ENCODE measurements at regions not wholly inside any gene's neighbourhood (a gene's known extent, or its start where the extent isn't known, plus 50 kb on each side); places are given as distances from the start of the nearest gene placed in this dataset.

- TF ChIP-seq, protein P1, sequence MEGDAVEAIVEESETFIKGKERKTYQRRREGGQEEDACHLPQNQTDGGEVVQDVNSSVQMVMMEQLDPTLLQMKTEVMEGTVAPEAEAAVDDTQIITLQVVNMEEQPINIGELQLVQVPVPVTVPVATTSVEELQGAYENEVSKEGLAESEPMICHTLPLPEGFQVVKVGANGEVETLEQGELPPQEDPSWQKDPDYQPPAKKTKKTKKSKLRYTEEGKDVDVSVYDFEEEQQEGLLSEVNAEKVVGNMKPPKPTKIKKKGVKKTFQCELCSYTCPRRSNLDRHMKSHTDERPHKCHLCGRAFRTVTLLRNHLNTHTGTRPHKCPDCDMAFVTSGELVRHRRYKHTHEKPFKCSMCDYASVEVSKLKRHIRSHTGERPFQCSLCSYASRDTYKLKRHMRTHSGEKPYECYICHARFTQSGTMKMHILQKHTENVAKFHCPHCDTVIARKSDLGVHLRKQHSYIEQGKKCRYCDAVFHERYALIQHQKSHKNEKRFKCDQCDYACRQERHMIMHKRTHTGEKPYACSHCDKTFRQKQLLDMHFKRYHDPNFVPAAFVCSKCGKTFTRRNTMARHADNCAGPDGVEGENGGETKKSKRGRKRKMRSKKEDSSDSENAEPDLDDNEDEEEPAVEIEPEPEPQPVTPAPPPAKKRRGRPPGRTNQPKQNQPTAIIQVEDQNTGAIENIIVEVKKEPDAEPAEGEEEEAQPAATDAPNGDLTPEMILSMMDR (IDR thresholded peaks at IDR 0.05), result no peak
- no peak for TF ChIP-seq POLR2A (IDR thresholded peaks at IDR 0.05)
Measured at GRCh38 chr2:212709280-212709679, 170.7 kb upstream of the ERBB4 start.

Data from prostate gland (tissue), 2 donors.